ENCODE measurements at regions not wholly inside any gene's neighbourhood (a gene's known extent, or its start where the extent isn't known, plus 50 kb on each side); places are given as distances from the start of the nearest gene placed in this dataset.

GRCh38 chr2:41483226-41483625 lies 564.6 kb upstream of the PKDCC start:
- H3K27me3 ChIP-seq, result no peaks in the 10 kb centered on the region
- no peak overlapping the region for H3K27ac ChIP-seq
- TF ChIP-seq CTCF (IDR thresholded peaks at IDR 0.05), result no peak
- no peak overlapping the region for H3K4me3 ChIP-seq (ENCODE audit: low read depth in 1 of 2, low read length in 1 of 2)
- no peaks in the 10 kb centered on the region for H3K36me3 ChIP-seq
- no peaks in the 10 kb centered on the region for H3K4me1 ChIP-seq (ENCODE audit: control insufficient read depth in 1 of 2, insufficient read depth in 1 of 2, low read depth in 1 of 2, low read length in 1 of 2)
- H3K9me3 ChIP-seq, result no peaks in the 10 kb centered on the region

- no peaks in the 10 kb centered on the region for H3K27me3 ChIP-seq
- no peaks in the 10 kb centered on the region for H3K9me3 ChIP-seq
- H3K4me1 ChIP-seq (ENCODE audit: control insufficient read depth in 1 of 2, insufficient read depth in 1 of 2, low read depth in 1 of 2, low read length in 1 of 2), result no peaks in the 10 kb centered on the region
- no peak overlapping the region for H3K4me3 ChIP-seq (ENCODE audit: low read depth in 1 of 2, low read length in 1 of 2)
- H3K36me3 ChIP-seq, result no peaks in the 10 kb centered on the region
- no peak for TF ChIP-seq CTCF (IDR thresholded peaks at IDR 0.05)
- H3K27ac ChIP-seq, result no peak overlapping the region
These were observed 563.6 kb upstream of the PKDCC start for GRCh38 chr2:41483982-41484857.

- no peak for TF ChIP-seq CTCF (IDR thresholded peaks at IDR 0.05)
- Histone ChIP-seq H3K27ac (no peak overlapping the region), H3K4me1 (ENCODE audit: control insufficient read depth in 1 of 2, insufficient read depth in 1 of 2, low read depth in 1 of 2, low read length in 1 of 2) (no peaks in the 10 kb centered on the region), H3K9me3 (no peaks in the 10 kb centered on the region), H3K36me3 (no peaks in the 10 kb centered on the region), H3K4me3 (ENCODE audit: low read depth in 1 of 2, low read length in 1 of 2) (no peak overlapping the region), H3K27me3 (no peaks in the 10 kb centered on the region)
These were observed 563.0 kb upstream of the PKDCC start for GRCh38 chr2:41484858-41485234.

GRCh38 chr2:41486948-41487347 lies 560.9 kb upstream of the PKDCC start:
- Histone ChIP-seq H3K36me3 (no peaks in the 10 kb centered on the region), H3K27me3 (no peaks in the 10 kb centered on the region), H3K27ac (no peak overlapping the region), H3K4me1 (ENCODE audit: control insufficient read depth in 1 of 2, insufficient read depth in 1 of 2, low read depth in 1 of 2, low read length in 1 of 2) (no peaks in the 10 kb centered on the region), H3K4me3 (ENCODE audit: low read depth in 1 of 2, low read length in 1 of 2) (no peak overlapping the region), H3K9me3 (no peaks in the 10 kb centered on the region)
- no peak for TF ChIP-seq CTCF (IDR thresholded peaks at IDR 0.05)

- no peaks in the 10 kb centered on the region for H3K4me1 ChIP-seq (ENCODE audit: control insufficient read depth in 1 of 2, insufficient read depth in 1 of 2, low read depth in 1 of 2, low read length in 1 of 2)
- no peaks in the 10 kb centered on the region for H3K36me3 ChIP-seq
- no peak for TF ChIP-seq CTCF (IDR thresholded peaks at IDR 0.05)
- peaks cover under 1% of the 10 kb centered on the region for H3K9me3 ChIP-seq
- no peaks in the 10 kb centered on the region for H3K27me3 ChIP-seq
- H3K27ac ChIP-seq, result no peak overlapping the region
- no peak overlapping the region for H3K4me3 ChIP-seq (ENCODE audit: low read depth in 1 of 2, low read length in 1 of 2)
These were observed 558.9 kb upstream of the PKDCC start for GRCh38 chr2:41488888-41489287.
